Fibroblast of the conjunctiva (primary cell): ENCODE measurements at regions not wholly inside any gene's neighbourhood (a gene's known extent, or its start where the extent isn't known, plus 50 kb on each side); places are given as distances from the start of the nearest gene placed in this dataset.

Experiments used
- DNase-seq: peaks from one replicate; pipeline ENCODE4 v3.0.0-alpha.2; 2010; ENCODE audit warnings: low read depth

- DNase-seq = no peak
These were observed 102.9 kb downstream of the CTTN start for GRCh38 chr11:70501051-70501901.

GRCh38 chr11:70501933-70502540 is 103.7 kb downstream of the CTTN start:
- DNase-seq = no peak

DNA sequence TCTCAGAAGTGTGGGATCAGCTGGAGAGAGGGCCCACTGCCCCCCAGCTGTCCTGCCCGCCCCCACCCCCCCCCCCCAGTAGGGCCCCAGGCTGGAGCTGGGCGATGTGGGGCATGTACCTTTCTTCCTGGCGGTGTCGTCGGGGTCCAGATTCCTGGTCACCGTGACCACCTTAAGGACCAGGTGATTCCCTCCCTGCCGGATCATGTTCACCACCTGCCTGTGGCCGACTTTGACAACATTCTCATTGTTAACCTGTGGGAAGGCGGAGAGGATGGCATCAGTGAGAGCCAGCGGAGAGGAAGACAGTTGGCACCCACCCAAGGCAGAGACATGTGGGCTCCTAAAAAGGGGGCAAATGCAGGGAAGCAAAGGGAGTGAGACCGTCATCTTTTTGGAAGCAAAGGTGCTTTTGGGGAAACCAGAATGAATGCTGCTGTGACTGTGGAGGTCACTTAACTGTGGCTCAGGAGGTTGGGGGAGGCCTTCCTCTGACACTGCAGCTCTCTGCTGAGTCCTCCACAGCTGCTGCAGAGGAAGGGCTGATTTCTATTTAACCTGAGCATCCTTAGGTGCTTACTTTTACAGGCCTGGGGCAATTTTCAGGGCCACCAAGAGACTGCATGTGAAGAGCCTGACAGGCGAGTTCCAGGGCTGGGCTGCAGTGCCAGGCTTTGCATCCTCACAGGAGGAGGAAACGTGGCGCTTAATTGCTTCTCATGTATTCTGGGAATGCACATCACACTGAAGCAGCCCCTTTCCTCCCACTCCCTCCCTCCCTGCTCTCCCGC is 104.5 kb downstream of the CTTN start:
- DNase-seq = no peak

- DNase-seq = no peak
These were observed 105.3 kb downstream of the CTTN start for GRCh38 chr11:70503468-70504221.

DNA sequence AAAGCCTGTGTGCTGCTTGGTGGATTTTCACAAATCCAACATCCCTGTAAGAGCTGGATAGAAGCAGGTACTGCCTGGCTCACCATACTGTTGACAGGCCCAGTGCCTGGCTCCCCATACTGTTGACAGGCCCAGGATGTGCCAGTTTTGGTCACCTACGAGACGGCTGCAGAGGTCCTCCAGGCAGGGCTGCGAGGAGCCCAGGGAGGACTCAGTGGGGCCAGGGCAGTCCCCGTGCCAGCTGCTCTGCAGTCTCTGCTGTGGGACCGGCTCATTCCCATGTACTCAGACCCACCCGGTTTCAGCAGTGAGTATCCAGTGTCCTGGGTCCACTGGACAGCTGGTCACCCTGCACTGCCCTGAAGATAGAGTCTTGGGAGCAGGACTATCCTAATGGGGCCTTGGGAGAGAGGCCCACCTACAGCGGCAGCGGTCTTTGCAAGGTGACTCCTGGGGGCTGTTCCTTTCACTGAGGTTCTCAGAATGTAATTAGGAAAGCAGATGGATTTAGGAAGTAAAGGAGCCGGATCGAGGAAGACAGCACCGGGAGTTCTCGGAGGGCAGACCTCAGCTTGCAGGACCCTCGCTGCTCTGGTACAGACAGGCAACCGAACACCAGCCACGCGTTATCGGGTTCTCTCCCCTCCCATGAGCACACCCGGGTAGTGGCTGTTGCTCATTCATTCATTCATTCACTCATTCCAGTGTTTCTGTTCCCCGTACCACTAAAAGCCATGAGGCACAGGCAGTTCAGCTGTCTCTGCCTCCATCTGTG is 106.1 kb downstream of the CTTN start:
- DNase-seq = no peak

GRCh38 chr11:70505331-70505731 is 107.0 kb downstream of the CTTN start:
- DNase-seq = no peak

GRCh38 chr11:70505761-70506657 is 107.7 kb downstream of the CTTN start:
- DNase-seq = no peak

DNA sequence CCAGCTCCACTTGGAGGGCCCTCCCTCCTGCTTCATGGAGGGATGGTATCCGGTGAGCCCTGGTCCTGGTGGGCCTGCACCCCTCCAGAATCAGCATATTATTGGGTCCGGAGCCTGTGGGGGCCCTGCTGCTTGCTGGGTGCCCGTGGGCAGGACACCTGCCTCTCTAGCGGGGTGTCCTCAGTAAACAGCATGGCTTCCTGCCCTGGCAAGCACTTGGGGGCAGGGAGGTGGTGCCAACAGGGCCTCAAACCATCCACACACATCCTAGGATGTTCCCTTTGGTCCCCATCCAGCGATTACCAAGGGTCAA is 108.3 kb downstream of the CTTN start:
- no peak for DNase-seq

- DNase-seq = no peak
These were observed 108.7 kb downstream of the CTTN start for GRCh38 chr11:70506986-70507385.

DNA sequence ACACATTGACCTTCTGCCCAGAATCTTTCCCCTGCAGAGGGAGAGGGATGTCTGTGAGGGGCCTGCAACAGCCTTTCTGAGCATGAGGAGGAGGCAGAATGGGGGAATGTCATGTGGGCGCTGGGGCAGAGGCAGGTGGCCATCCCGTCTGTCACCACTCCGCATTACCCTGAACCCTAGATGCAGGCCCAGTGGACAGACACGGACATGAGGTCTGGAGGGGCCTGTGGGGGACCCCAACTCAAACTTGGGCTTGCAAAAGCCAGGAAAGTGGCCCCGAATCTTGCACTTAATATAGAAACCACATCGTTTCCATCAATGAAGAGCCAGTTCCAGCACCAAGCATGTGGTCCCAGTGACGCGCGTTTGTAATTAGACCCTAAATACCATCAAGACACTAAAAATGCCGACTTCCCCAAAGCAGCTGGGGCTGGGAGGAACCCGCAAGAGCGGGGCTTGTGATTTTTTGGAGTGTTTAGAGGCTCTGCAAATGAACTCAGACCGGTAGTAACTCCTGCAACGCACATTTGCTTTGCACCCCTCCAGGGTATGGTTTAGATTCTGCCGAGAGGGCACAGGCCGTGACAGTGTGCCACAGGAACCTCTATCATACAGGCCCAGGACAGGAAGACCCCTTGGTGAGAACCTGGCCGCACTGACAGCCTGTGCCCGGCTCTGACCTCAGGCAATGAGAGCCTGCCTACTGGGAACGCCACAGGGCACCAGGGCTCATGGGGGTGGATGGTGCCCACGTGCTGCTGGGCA is 109.3 kb downstream of the CTTN start:
- DNase-seq = no peak

DNA sequence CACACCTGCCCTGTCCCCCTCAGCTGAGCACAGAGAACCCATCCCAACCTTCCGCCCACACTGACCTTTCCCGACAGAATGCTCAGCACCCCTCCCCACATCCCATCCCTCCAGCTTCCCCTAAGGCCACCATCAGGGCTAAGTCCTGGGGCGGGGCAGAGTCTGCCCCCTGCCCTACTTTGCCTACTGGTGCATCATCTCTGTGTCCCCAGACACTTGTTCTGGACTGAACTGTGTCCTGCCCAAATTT is 109.8 kb downstream of the CTTN start:
- no peak for DNase-seq

- DNase-seq = no peak
These were observed 111.1 kb downstream of the CTTN start for GRCh38 chr11:70509476-70509875.

DNA sequence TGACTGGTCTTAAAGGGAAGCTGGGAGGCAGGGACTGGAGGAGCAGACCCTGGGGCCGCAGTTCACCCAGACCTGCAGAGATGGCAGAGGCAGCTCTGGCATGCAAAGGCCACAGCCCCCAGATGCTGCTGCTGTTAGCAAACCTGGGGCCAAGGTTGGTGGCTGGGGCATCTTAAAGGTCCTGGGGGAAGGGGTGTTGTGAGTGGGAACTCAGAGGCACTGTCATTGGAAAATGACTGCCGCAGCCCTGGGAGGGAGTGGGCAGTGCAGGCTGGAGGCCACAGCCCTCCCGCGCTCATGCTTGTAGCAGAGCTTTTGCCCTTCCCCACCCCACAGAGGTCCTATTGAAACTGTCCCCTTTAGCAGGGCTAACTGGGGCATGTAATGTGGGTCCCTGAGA is 111.8 kb downstream of the CTTN start:
- DNase-seq = no peak

- DNase-seq = no peak
These were observed 112.2 kb downstream of the CTTN start for GRCh38 chr11:70510571-70510970.

DNA sequence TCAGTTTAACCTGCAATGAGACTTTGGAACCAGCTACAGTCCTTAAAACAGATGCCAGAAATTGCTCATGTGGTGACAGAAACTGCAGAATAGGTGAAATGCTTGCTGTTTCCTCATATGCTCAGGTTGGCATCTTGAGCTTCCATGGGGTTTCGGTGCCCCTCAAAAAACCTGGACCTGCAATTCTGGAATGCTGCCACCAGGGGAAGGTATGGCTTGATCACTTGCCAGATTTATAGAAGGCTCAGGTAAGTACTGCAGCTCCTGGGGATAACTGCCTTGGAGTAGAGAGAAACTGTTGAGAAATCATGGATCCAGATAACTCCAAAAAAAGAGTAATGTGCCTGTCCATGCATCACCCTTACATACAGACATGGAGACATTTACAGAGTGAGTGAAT is 113.0 kb downstream of the CTTN start:
- no peak for DNase-seq

GRCh38 chr11:70512716-70513115 is 114.4 kb downstream of the CTTN start:
- no peak for DNase-seq

DNA sequence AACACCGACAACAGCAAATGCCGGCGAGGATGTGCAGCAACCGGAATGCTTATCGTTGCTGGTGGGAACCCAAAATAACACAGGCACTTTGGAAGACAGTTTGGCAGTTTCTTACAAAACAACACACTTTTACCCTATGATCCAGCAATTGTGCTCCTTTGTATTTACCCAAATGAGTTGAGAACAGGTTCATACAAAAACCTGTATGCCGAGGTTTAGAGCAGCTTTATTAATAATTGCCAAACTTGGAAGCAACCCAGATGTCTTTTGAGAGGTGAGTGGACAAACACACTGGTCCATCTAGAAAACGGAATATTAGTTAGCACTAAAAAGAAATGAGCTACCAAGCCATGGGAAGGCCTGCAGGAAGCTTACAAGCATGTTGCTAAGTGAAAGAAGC is 118.9 kb downstream of the CTTN start:
- no peak for DNase-seq

- DNase-seq = no peak
These were observed 119.9 kb downstream of the CTTN start for GRCh38 chr11:70517988-70518907.

- DNase-seq = no peak
These were observed 120.8 kb downstream of the CTTN start for GRCh38 chr11:70519117-70519516.
